Vagina (tissue), 2 donors: ENCODE measurements at regions not wholly inside any gene's neighbourhood (a gene's known extent, or its start where the extent isn't known, plus 50 kb on each side); places are given as distances from the start of the nearest gene placed in this dataset.

Experiments
- DNase-seq, 2 donors: peaks; one replicate each; pipeline ENCODE4 v3.0.0-alpha.2; 2017; ENCODE audit errors: extremely low spot score in 2 of 2
- H3K27ac ChIP-seq: fragments of 200-600 bp; sonication (generic); one replicate; pipeline ENCODE4 v1.5.1; 2019
- H3K27me3 ChIP-seq: fragments of 200-600 bp; sonication (generic); one replicate; pipeline ENCODE4 v1.5.1; 2019
- H3K36me3 ChIP-seq, 2 donors: fragments of 200-600 bp; sonication (generic); one replicate each; pipeline ENCODE4 v1.5.1; 2017 to 2019
- H3K4me1 ChIP-seq: fragments of 200-600 bp; sonication (generic); one replicate; pipeline ENCODE4 v1.5.1; 2019
- H3K4me3 ChIP-seq, 2 donors: fragments of 200-600 bp; sonication (generic); 1 replicate in 1 of 2; 2 replicates in 1 of 2; pipeline ENCODE4 v1.5.1; 2016 to 2019
- H3K9me3 ChIP-seq: fragments of 200-600 bp; sonication (generic); one replicate; pipeline ENCODE4 v1.5.1; 2019
- POLR2A ChIP-seq, 2 donors: fragments of 450-650 bp; IDR thresholded peaks; one replicate each; pipeline ENCODE4 v1.6.1; 2017; ENCODE audit warnings: antibody characterized with exemption in 2 of 2, mild to moderate bottlenecking in 2 of 2, moderate library complexity in 2 of 2
- POLR2AphosphoS5 ChIP-seq, 2 donors: sonication (generic); formaldehyde crosslinking; IDR thresholded peaks; one replicate each; pipeline ENCODE4 v1.9.0; 2017; ENCODE audit warnings: antibody characterized with exemption in 2 of 2, mild to moderate bottlenecking in 2 of 2, low read depth in 1 of 2; ENCODE audit not compliant: insufficient read depth in 1 of 2
- intact Hi-C: fragments of 100-400 bp; cut with DNase I; formaldehyde crosslinking; loops from one replicate; pipeline ENCODE4 v1.15.1; 2023
- TF ChIP-seq, protein P1 (sequence below), 3 experiments: fragments of 450-650 bp in 2 of 3; fragments of 200-600 bp in 1 of 3; sonication (generic) in 1 of 3; IDR thresholded peaks; one replicate each; pipeline ENCODE4 v1.5.1; 2017 to 2019; ENCODE audit warnings: antibody characterized with exemption in 3 of 3, mild to moderate bottlenecking in 2 of 3, moderate library complexity in 2 of 3

DNA sequence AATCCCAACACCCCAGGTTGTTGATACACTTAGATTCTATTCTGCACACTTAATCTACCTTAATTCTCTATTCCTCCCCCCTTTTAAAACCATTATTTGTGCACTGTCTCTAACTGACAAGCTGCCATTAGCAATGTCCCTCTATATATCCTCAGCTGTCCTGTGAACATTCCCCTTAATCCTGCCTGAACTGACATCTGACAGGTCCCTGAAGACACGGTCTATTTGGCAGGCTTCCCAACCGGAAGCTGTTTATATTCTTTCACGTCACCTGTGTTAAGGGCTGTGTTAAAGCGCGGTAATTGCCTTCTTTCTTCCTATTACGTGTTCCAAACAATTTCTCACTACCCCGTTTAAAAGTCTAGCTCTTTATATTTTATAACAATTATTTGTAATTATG, 277.3 kb downstream of the CDH9 start:
- Histone ChIP-seq H3K27ac (no peak overlapping the region), H3K36me3 (no peaks in the 10 kb centered on the region), H3K4me1 (no peaks in the 10 kb centered on the region), H3K27me3 (no peaks in the 10 kb centered on the region), H3K4me3 (no peak overlapping the region), H3K9me3 (no peaks in the 10 kb centered on the region)
- intact Hi-C loops: no loop called here
- DNase-seq: no peak
- TF ChIP-seq POLR2AphosphoS5 (IDR thresholded peaks at IDR 0.05; ENCODE audit: insufficient read depth in 1 of 2, low read depth in 1 of 2) (no peak), POLR2A (IDR thresholded peaks at IDR 0.05) (no peak)
- TF ChIP-seq, protein P1, sequence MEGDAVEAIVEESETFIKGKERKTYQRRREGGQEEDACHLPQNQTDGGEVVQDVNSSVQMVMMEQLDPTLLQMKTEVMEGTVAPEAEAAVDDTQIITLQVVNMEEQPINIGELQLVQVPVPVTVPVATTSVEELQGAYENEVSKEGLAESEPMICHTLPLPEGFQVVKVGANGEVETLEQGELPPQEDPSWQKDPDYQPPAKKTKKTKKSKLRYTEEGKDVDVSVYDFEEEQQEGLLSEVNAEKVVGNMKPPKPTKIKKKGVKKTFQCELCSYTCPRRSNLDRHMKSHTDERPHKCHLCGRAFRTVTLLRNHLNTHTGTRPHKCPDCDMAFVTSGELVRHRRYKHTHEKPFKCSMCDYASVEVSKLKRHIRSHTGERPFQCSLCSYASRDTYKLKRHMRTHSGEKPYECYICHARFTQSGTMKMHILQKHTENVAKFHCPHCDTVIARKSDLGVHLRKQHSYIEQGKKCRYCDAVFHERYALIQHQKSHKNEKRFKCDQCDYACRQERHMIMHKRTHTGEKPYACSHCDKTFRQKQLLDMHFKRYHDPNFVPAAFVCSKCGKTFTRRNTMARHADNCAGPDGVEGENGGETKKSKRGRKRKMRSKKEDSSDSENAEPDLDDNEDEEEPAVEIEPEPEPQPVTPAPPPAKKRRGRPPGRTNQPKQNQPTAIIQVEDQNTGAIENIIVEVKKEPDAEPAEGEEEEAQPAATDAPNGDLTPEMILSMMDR (IDR thresholded peaks at IDR 0.05): no peak

DNA sequence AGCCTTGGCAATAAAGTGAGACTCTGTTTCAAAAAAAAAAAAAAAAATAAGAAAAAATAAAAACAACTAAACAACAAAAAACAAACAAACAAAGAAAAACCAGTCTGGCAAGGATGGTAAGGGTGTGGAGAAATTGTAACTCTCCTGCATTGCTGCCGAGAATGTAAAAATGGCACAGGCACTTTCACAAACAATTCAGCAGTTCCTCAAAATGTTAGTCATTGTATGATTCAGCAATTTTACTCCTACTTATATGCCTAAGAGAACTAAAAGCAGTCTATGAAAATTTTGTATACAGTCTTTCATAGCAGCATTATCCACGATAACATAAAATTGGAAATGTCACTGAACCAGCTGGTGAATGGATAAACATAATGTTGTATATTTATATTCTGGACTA, 280.4 kb downstream of the CDH9 start:
- no peak for DNase-seq
- H3K4me3 ChIP-seq: no peak overlapping the region
- no peak overlapping the region for H3K27ac ChIP-seq
- no peaks in the 10 kb centered on the region for H3K27me3 ChIP-seq
- TF ChIP-seq, protein P1 (IDR thresholded peaks at IDR 0.05): no peak
- TF ChIP-seq POLR2AphosphoS5 (IDR thresholded peaks at IDR 0.05; ENCODE audit: insufficient read depth in 1 of 2, low read depth in 1 of 2): no peak
- TF ChIP-seq POLR2A (IDR thresholded peaks at IDR 0.05): no peak
- no peaks in the 10 kb centered on the region for H3K4me1 ChIP-seq
- no peaks in the 10 kb centered on the region for H3K9me3 ChIP-seq
- H3K36me3 ChIP-seq: no peaks in the 10 kb centered on the region
- intact Hi-C loops: no loop called here

DNA sequence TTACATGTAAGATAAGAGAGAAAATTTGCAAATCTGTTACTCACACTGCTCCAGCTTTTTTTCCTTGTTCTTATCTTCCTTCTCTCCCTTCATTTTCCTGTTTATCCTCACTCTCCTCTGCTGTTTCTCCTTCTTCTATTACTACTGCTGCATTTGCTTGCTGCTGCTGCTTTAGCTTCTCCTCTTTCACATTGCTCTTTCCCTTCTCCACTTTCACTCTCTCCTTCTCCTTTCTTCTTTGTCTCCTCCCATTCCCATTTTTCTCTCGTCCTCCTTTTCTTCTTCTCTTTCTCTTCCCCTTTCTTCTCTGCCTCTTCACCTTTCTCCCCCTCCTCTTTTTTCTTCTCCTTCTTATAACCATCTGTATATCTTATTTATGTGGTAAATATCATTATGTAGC, 288.6 kb downstream of the CDH9 start:
- Histone ChIP-seq H3K4me3 (no peak overlapping the region), H3K9me3 (no peaks in the 10 kb centered on the region), H3K27me3 (no peaks in the 10 kb centered on the region), H3K27ac (no peak overlapping the region), H3K36me3 (no peaks in the 10 kb centered on the region), H3K4me1 (no peaks in the 10 kb centered on the region)
- TF ChIP-seq POLR2A (IDR thresholded peaks at IDR 0.05) (no peak), POLR2AphosphoS5 (IDR thresholded peaks at IDR 0.05; ENCODE audit: insufficient read depth in 1 of 2, low read depth in 1 of 2) (no peak)
- TF ChIP-seq, protein P1 (IDR thresholded peaks at IDR 0.05): no peak
- no peak for DNase-seq
- intact Hi-C loops: no loop called here

DNA sequence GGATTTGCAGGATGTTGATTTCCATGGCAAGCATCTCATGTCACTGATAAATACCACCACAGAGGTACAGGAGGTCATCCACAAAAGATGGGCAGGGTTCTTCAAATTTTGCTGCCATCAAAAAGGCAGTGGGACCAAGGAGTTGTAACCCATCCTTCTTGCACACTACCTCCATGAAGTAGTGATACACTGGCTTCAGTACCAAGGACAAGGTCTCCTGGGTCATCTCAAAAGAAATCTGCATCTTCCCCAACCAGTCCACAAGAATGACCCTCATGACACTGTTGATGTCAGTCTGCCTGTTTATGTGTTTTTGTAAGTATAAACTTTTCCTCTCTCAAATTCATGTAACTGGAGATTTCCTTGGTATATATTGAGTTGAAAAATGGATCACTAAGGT, 298.2 kb downstream of the CDH9 start:
- no peaks in the 10 kb centered on the region for H3K4me1 ChIP-seq
- H3K27me3 ChIP-seq: no peaks in the 10 kb centered on the region
- no peak overlapping the region for H3K4me3 ChIP-seq
- intact Hi-C loops: no loop called here
- no peak for TF ChIP-seq POLR2A (IDR thresholded peaks at IDR 0.05)
- TF ChIP-seq POLR2AphosphoS5 (IDR thresholded peaks at IDR 0.05; ENCODE audit: insufficient read depth in 1 of 2, low read depth in 1 of 2): no peak
- TF ChIP-seq, protein P1 (IDR thresholded peaks at IDR 0.05): no peak
- H3K9me3 ChIP-seq: no peaks in the 10 kb centered on the region
- no peak overlapping the region for H3K27ac ChIP-seq
- DNase-seq: no peak
- no peaks in the 10 kb centered on the region for H3K36me3 ChIP-seq

DNA sequence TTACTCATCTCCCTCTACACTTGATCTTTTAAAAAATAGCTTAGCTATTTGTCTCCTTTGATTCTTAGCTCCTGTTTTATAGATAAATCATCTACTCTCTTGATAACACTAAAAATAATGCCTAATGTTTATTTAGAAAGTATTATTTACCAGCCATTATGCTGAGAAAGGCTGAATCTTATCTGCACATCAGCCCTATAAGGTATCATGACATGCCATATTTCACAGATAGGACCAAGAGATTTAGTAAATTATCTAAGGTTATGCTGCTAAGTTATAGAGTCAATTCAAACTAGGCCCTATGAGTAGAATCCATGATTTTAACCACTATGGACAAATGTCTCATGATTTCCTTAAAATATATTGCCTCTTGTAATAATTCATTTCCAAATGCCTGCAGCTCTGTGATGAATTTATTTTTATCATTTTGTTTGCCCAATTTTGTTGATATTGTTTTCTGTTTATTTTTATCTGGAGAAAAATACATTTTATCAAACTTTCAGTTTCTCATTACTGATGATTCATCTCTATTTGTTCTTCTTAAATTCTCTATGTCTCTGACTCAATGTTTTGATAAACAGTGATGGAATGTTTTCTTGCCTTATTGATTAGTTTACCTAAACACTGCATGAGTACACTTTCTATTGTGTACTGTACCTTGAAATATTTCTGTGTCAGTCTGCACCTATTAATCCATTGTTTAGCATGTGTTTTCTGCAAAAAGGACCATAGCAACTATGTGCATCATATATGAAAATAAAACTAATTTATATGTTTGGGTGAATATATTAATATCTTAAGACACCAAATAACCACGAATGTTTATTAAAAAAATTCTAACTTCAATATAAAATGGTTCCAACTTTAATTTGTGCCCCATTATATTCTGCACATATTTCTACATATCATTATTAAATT, 300.8 kb downstream of the CDH9 start:
- no peak for DNase-seq
- Histone ChIP-seq H3K27ac (no peak overlapping the region), H3K36me3 (no peaks in the 10 kb centered on the region), H3K27me3 (no peaks in the 10 kb centered on the region), H3K4me1 (no peaks in the 10 kb centered on the region), H3K9me3 (no peaks in the 10 kb centered on the region), H3K4me3 (no peak overlapping the region)
- TF ChIP-seq POLR2A (IDR thresholded peaks at IDR 0.05) (no peak), POLR2AphosphoS5 (IDR thresholded peaks at IDR 0.05; ENCODE audit: insufficient read depth in 1 of 2, low read depth in 1 of 2) (no peak)
- TF ChIP-seq, protein P1 (IDR thresholded peaks at IDR 0.05): no peak
- intact Hi-C loops: no loop called here
